Activated T-cell treated with anti-CD3 and anti-CD28 coated beads, Interleukin-2, amount 50 U/mL, for 1 hour (primary cell): ENCODE measurements at regions not wholly inside any gene's neighbourhood (a gene's known extent, or its start where the extent isn't known, plus 50 kb on each side); places are given as distances from the start of the nearest gene placed in this dataset.

ENCODE experiments used
- DNase-seq: peaks from one replicate; pipeline ENCODE4 v3.0.0-alpha.2; 2020

DNA sequence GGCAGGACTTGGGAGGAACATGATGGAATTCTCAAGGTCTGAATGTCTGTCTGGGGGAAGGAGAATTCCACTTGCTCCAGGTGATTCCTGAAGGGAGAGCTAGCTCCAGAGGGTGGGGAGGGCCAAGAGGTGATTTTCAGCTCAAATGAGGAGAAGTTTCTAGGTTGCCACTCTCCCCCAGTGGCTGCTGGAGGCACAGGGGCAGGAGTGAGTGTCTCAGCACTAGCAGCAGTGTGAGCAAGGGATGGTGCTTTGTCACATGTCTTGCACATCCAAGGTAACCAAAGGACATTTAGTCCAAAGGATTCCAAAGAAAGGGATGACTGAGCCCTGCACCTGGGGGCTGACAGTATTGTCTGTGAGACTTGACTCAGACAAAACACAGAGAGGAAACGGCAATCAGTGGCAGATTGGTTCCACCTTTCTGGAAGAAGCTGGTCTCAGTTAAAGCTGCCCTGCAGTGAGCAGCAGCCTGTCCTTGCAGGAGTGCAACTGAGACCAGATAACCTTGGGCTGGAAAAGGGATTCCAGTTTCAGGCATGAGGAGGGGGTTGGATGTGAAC lies 51.2 kb upstream of the PCBD1 start:
- no peak for DNase-seq

DNA sequence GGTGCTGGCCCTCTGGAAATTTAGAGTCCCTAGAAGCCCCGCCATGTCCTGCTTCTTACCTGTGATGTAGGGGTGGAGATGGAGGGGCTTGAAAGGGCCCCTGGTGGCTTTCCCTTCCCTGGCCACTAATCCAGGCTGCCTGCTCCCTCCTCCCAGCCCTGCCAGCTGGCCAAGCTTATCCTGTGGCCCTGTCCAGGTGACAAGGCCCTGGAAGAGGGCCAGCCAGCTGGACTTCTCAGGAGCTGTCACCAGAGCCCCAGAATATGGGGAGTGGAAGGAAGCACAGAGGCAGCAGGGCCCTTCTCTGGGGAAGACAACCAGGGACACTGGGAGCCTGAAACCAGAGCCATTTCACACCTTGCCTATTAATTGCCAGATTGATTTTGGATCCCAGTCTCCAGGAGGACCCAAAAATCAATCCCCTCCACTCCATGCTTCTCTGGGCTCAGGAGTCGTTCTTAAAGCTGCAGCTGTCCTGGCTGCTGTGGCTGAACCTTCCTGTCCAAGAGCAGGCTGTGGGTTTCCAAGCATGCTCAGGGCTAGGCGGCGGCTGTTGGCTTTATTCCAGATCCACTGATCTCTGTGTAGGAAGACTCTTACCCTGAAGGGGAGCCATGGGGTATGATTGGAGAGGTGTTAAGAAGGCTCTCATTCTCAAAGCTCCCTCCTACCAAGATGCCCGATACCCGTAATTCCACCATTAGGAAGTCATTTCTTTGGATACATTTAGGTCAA lies 52.6 kb upstream of the PCBD1 start:
- no peak for DNase-seq

DNA sequence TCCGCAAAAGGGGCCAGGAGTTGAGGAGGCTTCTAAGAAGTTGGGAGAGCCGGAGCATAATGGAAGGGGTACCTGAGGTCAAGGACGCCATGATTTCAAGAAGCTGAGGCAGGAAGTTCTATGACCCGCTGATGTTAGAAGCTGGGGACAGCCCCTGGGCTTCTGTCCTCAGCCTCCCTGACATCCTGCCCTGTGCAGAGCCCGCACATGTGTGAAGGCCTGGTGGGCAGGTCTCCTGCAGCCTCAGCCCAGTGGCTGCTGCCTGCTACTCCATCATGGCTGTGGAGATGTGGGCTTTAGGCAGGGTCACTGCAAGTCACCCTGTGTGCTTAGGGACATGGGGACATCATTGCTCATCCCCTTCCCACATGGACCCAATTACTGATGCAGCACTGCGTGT lies 53.8 kb upstream of the PCBD1 start:
- DNase-seq, result no peak

DNA sequence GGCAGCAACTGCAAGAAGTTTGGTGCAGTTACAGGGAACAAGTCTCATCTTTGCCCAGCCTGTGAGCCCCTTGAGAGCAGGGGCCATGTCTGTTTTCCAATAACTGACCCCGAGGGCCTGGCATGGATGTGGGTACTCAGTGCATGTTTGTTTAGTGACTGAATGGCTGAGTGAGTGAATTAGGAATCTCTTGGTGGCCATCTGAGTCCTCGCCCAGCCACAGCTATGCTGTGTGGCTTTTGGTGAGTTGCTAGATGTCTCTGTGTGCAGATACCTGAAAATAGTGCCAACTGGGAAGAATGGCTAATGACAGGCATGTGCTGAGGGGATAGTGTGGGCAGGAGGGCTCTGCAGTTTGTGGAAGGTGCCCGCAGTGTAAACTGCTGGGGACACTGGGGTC lies 54.4 kb upstream of the PCBD1 start:
- no peak for DNase-seq

DNA sequence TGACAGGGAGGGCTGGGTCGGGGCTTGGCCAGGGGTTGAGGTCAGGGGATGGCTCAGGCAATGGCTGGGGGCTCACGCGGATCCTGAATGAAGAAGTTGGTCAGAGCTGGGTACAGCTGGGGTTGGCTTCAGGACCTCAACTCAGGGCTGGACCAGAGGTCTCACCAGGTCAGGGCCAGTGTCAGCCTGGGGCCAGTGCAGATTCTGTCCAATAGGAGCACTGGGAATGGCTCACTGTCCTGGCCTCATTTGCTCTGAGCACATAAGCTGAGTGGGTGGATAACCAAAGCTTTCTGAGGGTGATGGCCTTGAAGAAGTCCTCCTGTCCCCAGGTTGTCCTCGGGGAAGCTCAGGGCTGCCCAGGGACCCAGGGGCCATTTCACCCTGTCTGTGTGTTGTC lies 54.9 kb upstream of the PCBD1 start:
- DNase-seq, result no peak

DNA sequence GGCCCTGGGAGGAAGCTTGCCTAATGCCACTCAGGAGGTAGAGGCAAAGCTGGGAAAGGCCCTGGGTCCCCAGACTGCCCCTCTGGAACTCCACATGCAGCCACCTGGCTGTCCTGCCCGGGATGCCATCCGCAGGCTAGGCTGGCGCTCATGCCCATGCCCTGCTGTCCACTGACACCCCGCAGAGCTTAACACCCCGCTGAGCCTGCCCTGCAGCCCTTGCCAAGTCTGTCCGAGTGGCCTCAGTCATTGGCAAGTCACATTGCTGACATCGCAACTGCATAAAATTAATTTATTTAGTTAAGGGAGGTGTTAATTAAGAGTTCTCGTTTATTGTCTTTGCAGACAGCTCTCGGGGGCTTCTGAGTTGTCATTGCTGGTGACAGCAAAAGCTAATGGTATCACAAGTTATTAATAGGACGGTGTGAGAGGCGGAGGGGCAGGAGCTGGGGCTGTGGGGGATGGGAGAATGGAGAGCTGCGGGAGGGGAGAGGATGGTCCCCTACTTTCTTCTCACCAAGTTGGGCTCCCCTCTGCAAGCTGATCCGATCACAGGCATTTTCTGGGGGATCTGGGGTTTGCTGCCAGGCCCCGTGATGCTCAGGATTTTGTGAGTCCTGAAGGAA lies 55.6 kb upstream of the PCBD1 start:
- DNase-seq, result no peak

DNA sequence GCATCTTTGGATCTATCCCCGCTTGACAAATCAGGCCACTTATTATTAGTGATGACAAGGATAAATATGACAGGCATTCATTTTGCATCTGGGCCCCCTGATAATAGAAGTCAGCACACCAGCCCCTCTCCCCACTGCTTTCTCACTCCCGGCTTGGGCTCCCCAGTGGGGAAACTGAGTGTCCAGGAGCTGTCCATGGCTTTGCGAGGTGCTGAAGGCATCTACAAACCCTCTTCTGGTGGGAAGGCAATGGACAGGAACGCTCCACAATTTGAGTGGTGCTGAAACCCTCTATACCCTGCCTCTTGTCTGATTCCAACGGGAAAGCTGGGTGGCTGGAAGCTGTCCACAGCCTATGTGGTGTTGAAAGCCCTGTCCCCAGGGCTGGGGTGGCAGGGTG lies 61.7 kb upstream of the PCBD1 start:
- DNase-seq, result no peak

DNA sequence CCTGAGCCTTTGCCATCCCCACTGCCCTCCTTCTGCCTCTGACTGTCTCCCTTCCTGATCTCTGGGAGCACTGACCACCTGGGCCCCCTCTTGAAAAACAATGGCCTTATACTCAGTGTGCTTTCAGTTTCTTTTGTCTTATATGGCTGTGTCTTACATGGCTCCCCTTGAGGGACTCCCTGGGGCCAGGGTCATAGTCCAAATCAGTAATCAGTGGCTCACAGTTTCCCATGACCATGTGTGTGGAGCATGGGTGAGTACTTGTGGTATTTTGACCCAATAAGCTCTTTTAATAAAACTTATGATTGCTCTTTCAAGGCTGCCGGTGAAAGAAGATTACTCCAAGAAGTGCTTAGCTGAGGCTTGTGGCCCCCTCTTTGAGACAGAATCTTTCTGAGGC lies 62.4 kb upstream of the PCBD1 start:
- no peak for DNase-seq

DNA sequence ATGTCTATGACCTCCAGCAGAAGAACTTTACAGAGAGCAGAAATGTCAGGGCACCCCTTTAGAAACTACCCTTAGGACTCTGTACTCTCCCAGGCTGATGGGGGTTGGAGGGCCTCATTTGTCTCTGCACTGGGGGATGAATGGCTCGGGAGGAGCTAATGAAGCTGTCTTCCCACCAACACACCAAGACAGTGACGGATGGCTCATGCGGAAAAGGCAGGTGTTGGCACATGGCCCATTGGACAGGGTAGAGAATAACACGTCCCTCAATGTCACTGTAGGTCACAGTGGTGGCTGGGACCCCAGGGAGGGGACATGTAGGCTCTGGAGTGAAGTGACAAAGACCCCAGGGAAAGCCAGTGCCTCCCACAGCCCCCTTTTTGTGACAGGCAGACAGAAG lies 64.0 kb upstream of the PCBD1 start:
- no peak for DNase-seq

DNA sequence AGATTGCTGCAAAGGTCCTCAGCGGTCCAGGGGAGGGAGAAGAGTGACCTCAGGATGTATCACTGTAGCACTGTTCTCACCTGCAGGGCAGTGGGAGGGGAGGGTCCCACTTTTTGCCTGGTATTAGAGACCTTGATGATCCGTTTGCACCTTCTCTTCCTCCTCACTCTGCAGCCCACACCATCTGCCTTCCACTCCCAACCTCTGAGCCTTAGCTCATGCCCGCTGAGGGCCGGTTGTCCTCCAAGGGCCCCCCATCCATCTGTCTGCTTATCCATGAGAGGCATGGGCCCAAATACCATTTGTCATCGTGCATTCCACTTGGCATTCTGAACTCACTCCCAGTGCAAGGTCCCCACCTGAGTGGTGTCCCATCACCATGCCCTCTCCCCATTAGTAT lies 64.6 kb upstream of the PCBD1 start:
- DNase-seq, result no peak

DNA sequence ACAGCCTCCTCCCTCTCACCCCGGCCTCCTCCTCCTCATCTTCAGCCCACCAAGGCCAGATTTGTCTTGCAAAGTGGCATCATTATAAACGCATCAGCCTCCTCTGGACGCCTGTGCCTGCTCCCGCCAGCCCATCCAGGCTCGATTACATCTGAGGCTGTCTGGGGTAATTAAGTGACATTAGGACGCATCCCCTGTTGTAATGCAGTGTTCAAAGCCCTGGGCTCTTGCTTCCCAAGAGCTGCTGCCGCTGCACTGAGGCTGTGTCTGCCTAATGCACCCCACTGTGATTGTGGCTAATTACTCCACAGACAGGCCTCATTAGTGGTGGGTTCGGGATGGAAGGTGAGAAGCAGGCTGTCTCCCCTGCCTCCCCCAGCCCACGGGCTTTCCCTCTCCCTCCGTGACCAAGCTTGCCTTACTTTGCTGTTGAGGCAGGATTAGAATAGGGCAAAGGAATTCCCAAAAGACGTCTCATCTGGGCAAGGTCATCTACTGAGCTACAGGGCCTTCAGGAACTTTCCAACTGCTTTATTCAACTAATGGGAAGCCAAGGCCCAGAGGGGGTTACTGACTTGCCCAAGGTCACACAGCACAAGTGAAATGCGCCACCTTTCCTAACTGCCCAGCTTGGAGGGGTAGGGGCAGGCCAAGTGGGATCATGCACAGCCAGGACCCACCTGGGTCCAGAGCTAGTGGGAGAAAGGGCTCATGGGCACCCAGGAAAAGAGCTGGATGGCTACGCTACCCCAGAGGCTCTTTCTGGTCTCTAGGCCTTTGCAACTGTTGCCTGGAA lies 66.2 kb upstream of the PCBD1 start:
- DNase-seq, result no peak

DNA sequence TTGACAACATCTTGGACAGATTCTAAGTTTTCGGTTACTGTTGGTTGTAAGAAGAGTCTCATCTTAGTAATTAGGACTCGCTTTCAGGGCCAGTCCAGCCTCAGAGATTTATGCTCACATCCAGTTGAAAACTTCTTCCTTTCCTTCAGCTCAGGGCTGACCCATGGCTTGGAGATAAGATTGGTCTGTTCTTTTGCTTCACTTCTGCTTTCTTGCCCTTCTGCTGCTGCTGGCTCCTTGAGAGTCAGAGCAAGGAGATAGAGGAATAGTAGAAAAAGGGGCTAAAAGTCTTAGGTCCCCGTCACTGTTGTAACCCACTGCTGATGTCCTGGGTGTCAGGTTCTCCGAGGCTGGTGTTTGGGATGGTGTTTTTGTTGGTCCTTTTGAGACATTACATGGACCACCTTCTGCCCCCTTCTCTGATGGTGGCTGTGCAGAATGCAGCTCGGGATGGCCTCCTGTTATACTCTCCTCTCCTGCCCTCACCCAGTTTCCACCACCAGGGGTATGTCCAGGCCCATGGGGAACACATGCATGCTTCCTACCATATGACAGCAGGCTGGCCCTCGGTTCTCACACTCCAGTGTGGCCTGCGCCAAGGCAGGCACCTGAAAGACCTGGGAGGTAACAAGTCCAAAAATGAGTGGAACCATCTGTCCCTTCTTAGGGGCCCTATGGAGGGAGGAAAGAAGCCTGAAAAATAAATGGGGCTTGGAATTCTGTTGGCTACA lies 67.8 kb upstream of the PCBD1 start:
- DNase-seq, result no peak

DNA sequence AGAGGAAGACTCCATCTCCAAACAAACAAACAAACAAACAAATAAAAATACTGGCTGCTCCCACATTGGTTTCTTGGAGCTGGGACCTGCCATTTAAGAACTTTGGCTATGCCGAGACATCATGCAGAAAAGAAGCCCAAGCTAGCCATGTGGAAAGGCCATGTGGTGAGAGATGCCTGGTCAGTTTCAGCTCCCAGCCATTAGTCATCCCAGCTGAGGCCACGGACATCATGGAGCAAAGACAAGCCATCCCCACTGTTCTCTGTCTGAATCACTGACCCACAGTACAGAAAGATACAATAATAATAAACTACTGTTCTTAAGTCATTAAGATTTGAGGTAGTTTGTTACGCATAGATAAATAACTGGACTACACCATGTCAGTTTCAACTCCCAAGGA lies 70.0 kb upstream of the PCBD1 start:
- no peak for DNase-seq

DNA sequence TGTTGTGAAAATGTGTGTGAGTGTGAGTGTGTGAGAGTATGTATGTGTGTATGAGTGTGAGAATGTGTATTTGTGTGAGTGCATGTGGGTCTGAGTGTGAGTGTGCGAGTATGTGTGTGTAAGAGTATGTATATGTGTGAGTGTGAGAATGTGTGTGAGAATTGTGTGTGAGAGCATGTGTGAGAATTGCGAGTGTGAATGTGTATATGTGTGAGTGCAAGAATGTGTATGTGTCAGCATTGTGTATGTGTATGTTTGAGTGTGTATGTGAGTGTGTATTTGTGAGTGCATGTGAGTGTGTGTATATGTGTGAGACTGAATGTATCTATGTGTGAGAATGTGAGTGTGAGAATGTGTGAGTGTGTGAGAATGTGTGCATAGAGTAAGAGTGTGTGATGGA lies 72.0 kb upstream of the PCBD1 start:
- no peak for DNase-seq

DNA sequence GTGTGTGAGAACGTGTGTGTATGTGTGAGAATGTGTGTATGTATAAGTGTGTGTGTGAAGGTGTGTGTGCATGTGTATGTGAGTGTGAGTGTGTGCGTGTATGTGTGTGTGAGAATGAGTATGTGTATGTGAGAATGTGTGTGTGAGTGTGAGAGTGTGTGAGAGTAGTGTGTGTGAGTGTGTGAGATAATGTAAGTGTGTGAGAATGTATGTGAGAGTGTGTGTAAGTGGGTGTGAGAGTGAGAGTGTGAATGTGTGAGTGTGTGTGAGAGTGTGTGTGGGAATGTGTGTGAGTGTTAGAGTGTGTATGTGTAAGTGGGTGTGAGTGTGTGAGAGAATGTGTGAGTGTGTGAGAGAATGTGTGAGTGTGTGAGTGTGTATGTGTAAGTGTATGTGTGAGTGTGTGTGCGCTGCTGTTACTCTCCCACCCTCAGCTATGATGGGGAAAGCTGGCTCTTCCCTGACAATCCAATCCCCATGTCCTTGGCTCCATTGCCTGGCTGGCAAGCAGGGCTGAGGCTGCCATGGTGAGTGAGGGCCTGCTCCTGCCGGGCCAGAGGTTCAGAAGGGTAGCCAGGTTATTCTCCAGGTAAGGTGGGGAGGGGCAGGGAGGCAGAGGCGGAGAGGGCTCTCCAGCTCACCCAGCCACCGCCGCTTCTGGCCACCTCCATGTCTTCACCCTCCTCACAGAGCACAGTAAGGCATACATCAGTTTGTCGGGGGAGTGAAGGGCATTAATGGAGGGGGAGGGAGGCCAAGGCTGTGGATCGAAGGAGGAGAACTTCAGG lies 72.6 kb upstream of the PCBD1 start:
- DNase-seq, result no peak

DNA sequence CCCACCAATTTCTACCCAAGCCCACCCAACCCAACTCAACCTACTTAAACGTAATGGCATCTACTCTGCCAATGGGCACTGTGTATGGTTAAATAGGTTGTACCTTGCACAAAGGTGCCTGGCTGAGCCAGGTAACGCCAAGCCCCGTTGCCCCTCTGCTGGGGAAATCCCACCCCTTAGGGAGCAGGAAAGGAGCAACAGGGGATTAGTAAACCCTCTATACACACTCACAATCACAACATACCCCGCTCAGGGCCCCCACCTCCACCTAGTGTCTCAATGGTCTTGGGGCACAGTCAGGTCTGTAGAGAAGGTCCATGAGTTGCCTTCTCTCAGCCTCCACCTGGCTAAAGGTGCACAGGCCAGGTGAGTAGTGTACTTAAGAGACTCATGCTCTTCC lies 74.3 kb upstream of the PCBD1 start:
- no peak for DNase-seq

DNA sequence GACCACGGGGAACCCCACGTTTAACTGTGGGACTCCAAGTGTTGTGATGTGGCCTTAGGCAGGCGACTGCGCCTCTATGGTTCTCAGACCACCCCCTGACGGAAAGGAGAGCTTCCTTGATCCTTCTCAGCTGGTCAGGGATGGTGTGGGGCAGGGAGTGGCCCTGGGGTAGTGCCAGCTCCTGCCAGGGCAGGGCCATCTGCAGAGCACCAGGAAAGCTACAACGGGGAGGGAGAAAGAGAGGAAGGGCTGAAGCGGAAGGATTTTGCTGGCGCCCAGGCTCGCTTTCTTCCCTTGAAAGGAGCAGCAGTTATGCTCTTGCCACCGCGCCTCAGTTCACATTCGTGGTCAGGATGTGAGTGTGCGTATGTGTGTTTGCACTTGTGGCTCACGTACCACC lies 74.9 kb upstream of the PCBD1 start:
- DNase-seq, result no peak

DNA sequence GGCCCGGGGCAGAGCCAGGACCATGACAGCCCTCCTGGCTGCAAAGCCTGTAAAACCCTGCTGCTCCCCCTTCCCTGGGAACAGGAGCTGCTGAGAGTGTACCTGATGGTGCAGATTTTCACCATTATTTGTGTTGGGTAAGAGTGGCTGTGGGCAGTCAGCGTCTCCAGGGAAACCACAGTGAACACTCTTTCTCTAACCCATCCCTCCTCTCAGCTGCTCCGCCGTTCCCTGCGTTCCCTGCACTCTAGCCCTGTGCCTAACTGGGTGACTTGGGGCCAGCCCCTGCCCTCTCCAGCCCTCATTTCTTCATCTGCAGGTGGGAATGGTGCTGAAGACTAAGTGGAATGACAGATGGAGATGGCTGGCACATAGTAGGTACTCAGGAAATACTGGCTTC lies 75.9 kb upstream of the PCBD1 start:
- no peak for DNase-seq

DNA sequence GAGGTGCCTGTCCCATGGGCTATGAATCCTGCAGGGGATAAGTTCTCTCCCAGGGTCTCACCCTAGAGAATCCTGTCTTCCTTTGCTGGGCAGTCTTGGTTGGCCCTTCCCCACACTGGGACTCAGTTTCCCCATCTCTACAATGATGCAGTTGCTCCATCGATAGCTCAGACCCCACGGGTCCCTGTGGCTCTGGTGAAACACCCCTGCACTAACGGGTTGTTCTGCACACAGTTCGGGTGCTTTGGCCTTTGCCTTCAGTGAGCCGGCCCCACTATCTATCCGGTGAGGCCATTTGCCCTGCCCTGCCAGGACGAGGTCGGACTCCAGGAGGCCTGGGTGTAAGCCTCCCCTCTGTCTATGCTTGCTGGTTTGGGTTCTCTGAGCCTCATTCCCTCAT lies 76.5 kb upstream of the PCBD1 start:
- DNase-seq, result no peak

DNA sequence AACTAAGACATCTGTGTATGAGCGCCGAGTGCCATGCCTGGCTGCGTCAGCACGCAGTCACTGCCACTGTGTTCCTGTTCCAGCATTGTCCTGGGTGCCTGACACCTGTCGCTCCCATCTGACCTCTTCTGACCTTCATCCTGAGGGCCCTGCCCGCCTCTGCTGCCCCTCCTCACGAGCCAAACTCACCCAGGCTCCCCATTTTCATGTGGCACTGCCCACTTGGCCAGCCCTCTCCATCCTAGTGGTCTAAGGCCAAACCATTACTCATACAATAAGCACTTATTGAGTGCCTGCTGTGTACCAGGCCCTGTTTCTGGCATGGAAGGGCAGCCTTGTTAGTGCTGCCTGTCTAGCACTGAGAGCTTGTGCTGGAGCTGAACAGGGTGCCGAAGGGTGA lies 77.2 kb upstream of the PCBD1 start:
- no peak for DNase-seq

DNA sequence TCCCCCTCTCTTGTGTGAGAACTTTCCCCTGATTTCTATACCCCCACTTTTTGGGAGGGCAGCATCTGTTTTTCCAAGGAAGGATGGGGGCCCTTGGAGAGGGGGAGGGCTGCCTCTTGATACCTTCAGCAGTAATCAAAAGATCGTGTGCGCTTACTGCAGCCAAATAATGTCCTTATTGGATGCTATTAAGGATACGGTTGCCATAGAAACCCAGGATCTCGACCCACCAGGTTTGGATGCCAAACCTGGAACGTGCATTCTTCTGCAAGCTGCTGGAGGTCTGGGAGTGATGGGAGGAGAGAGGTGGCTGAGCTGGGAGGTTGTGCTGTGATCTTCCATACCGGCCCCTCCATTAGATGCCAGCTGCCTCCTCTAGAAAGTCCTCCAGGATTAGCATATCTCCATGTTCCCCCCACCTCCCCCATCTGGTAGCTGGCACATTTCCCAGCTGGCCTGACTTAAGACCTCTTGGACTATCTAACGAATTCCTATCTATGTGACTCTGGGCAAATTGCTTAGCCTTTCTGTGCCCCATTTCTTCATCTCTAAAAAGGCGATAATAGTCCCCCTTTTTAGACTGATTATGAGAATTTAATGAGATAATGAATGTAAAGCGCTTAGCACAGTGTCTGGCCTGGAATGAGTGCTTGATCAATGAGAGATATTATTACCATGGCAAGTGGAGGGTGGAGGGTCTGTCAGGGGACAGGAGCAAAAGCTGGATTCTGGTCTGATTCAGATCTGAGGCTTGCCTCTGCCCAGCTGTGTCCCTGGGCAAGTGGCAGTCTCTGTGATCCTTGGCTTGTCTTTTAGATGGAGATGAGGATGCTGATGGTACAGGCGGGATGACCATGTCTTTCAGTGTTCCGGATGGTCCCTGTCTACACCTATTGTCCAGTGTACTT lies 78.5 kb upstream of the PCBD1 start:
- DNase-seq, result no peak
